ENCODE measurements at regions not wholly inside any gene's neighbourhood (a gene's known extent, or its start where the extent isn't known, plus 50 kb on each side); places are given as distances from the start of the nearest gene placed in this dataset.

- Histone ChIP-seq H3K4me2 (no peak overlapping the region), H3K27ac (no peak overlapping the region), H3K9me3 (replicated peaks in 1 of 11) (peaks cover 38 to 47% (median 43%) of the 10 kb centered on the region in 11 experiments), H3K4me3 (no peak overlapping the region), H4K20me1 (no peaks in the 10 kb centered on the region), H3K9ac (no peak overlapping the region), H3K27me3 (no peaks in the 10 kb centered on the region), H3K4me1 (no peaks in the 10 kb centered on the region; a peak in 1 of 20 replicates), H3K36me3 (0 out of 22 replicates have a peak, but pooled peaks cover 0 to 2% (median 0%) of the 10 kb centered on the region in 11 experiments)
- TF ChIP-seq Cebpa-rat (IDR thresholded peaks at IDR 0.05), result no peak
These were observed 675.4 kb upstream of the AUTS2 start for GRCh38 chr7:68922850-68923249.

- Histone ChIP-seq H3K27me3 (no peaks in the 10 kb centered on the region), H3K4me2 (no peak overlapping the region), H3K9ac (no peak overlapping the region), H3K27ac (no peak overlapping the region), H3K9me3 (replicated peaks in 1 of 11) (peaks cover 14 to 23% (median 20%) of the 10 kb centered on the region in 11 experiments; a peak in 21 of 22 replicates), H3K4me3 (no peak overlapping the region), H3K36me3 (no peaks in the 10 kb centered on the region), H4K20me1 (no peaks in the 10 kb centered on the region), H3K4me1 (no peaks in the 10 kb centered on the region; a peak in 2 of 20 replicates)
- no peak for TF ChIP-seq Cebpa-rat (IDR thresholded peaks at IDR 0.05)
These were observed 673.0 kb upstream of the AUTS2 start for GRCh38 chr7:68925241-68925640.

GRCh38 chr7:68929781-68930261, 668.5 kb upstream of the AUTS2 start:
- H3K4me3 ChIP-seq, result no peak overlapping the region
- no peak overlapping the region for H3K4me2 ChIP-seq
- peaks cover 0 to 6% (median 0%) of the 10 kb centered on the region in 10 experiments; a peak in 1 of 20 replicates for H3K4me1 ChIP-seq
- no peaks in the 10 kb centered on the region for H3K27me3 ChIP-seq
- H3K27ac ChIP-seq, result no peak overlapping the region
- H3K9me3 ChIP-seq (replicated peaks in 1 of 11), result peaks cover 0 to 8% (median 0%) of the 10 kb centered on the region in 11 experiments; a peak in 4 of 22 replicates
- no peak for TF ChIP-seq Cebpa-rat (IDR thresholded peaks at IDR 0.05)
- no peaks in the 10 kb centered on the region for H4K20me1 ChIP-seq
- no peaks in the 10 kb centered on the region for H3K36me3 ChIP-seq
- H3K9ac ChIP-seq, result no peak overlapping the region

- peak in 2 of 11 experiments; percentile 26 to 34; a peak in 2 of 22 replicates for TF ChIP-seq Cebpa-rat (IDR thresholded peaks at IDR 0.05)
- H3K4me1 ChIP-seq, result peaks cover 0 to 20% (median 17%) of the 10 kb centered on the region in 10 experiments; a peak in 16 of 20 replicates
- H3K9ac ChIP-seq, result no peak overlapping the region
These were observed 661.7 kb upstream of the AUTS2 start for GRCh38 chr7:68936471-68937035.

GRCh38 chr7:68938151-68938550, 660.1 kb upstream of the AUTS2 start:
- Histone ChIP-seq H3K9me3 (replicated peaks in 1 of 11) (peaks cover 4 to 21% (median 14%) of the 10 kb centered on the region in 11 experiments; a peak in 13 of 22 replicates), H3K36me3 (no peaks in the 10 kb centered on the region), H3K27ac (no peak overlapping the region), H3K4me3 (no peak overlapping the region), H3K4me2 (no peak overlapping the region), H3K4me1 (peaks cover 0 to 20% (median 17%) of the 10 kb centered on the region in 10 experiments; a peak in 16 of 20 replicates), H4K20me1 (no peaks in the 10 kb centered on the region), H3K9ac (no peak overlapping the region), H3K27me3 (no peaks in the 10 kb centered on the region)
- no peak for TF ChIP-seq Cebpa-rat (IDR thresholded peaks at IDR 0.05)

More at GRCh38 chr7:68936471-68937035, 661.7 kb upstream of the AUTS2 start:
- H3K36me3 ChIP-seq, result no peaks in the 10 kb centered on the region
- no peaks in the 10 kb centered on the region for H4K20me1 ChIP-seq
- H3K27me3 ChIP-seq, result no peaks in the 10 kb centered on the region
- H3K4me3 ChIP-seq, result no peak overlapping the region
- peak overlapping the region in 10 of 11 experiments; percentile 9 to 59 (median 44); a peak in 18 of 22 replicates for H3K4me2 ChIP-seq
- H3K27ac ChIP-seq, result no peak overlapping the region
- H3K9me3 ChIP-seq (replicated peaks in 1 of 11), result peaks cover 4 to 21% (median 14%) of the 10 kb centered on the region in 11 experiments; a peak in 13 of 22 replicates

GRCh38 chr7:68943786-68944185, 654.5 kb upstream of the AUTS2 start:
- H3K9me3 ChIP-seq (replicated peaks in 1 of 11), result peaks cover 1 to 11% (median 7%) of the 10 kb centered on the region in 11 experiments; a peak in 11 of 22 replicates

GRCh38 chr7:68955656-68956055, 642.6 kb upstream of the AUTS2 start:
- H3K4me1 ChIP-seq, result no peaks in the 10 kb centered on the region
- H3K4me2 ChIP-seq, result no peak overlapping the region
- H3K9me3 ChIP-seq (replicated peaks in 1 of 11), result peaks cover 0 to 9% (median 0%) of the 10 kb centered on the region in 11 experiments; a peak in 3 of 22 replicates
- no peak overlapping the region for H3K9ac ChIP-seq
- TF ChIP-seq Cebpa-rat (IDR thresholded peaks at IDR 0.05), result no peak
- H3K4me3 ChIP-seq, result no peak overlapping the region
- no peaks in the 10 kb centered on the region for H3K27me3 ChIP-seq
- no peak overlapping the region for H3K27ac ChIP-seq
- no peaks in the 10 kb centered on the region for H4K20me1 ChIP-seq
- no peaks in the 10 kb centered on the region for H3K36me3 ChIP-seq

More at GRCh38 chr7:68943786-68944185, 654.5 kb upstream of the AUTS2 start:
- H3K27ac ChIP-seq, result no peak overlapping the region
- H3K36me3 ChIP-seq, result no peaks in the 10 kb centered on the region
- no peak overlapping the region for H3K4me2 ChIP-seq
- no peaks in the 10 kb centered on the region for H3K27me3 ChIP-seq
- H3K4me3 ChIP-seq, result no peak overlapping the region
- no peak for TF ChIP-seq Cebpa-rat (IDR thresholded peaks at IDR 0.05)
- no peaks in the 10 kb centered on the region for H4K20me1 ChIP-seq
- no peak overlapping the region for H3K9ac ChIP-seq
- H3K4me1 ChIP-seq, result no peaks in the 10 kb centered on the region

GRCh38 chr7:68958571-68958970, 639.7 kb upstream of the AUTS2 start:
- peaks cover 0 to 9% (median 0%) of the 10 kb centered on the region in 11 experiments; a peak in 3 of 22 replicates for H3K9me3 ChIP-seq (replicated peaks in 1 of 11)

GRCh38 chr7:68963552-68963951, 634.7 kb upstream of the AUTS2 start:
- peak overlapping the region in 2 of 11 experiments; percentile 10 to 15; a peak in 1 of 22 replicates for H3K4me2 ChIP-seq
- H3K36me3 ChIP-seq, result no peaks in the 10 kb centered on the region

More at GRCh38 chr7:68958571-68958970, 639.7 kb upstream of the AUTS2 start:
- H3K4me3 ChIP-seq, result no peak overlapping the region
- peaks cover 0 to 4% (median 0%) of the 10 kb centered on the region in 10 experiments; a peak in 3 of 20 replicates for H3K4me1 ChIP-seq
- no peaks in the 10 kb centered on the region for H3K36me3 ChIP-seq
- no peaks in the 10 kb centered on the region for H3K27me3 ChIP-seq
- TF ChIP-seq Cebpa-rat (IDR thresholded peaks at IDR 0.05), result no peak
- H4K20me1 ChIP-seq, result no peaks in the 10 kb centered on the region
- no peak overlapping the region for H3K9ac ChIP-seq
- H3K4me2 ChIP-seq, result no peak overlapping the region
- no peak overlapping the region for H3K27ac ChIP-seq

More at GRCh38 chr7:68963552-68963951, 634.7 kb upstream of the AUTS2 start:
- no peaks in the 10 kb centered on the region for H3K27me3 ChIP-seq
- H3K4me1 ChIP-seq, result peaks cover 0 to 13% (median 0%) of the 10 kb centered on the region in 10 experiments; a peak in 3 of 20 replicates
- H3K9ac ChIP-seq, result no peak overlapping the region
- H3K9me3 ChIP-seq (replicated peaks in 1 of 11), result peaks cover 0 to 4% (median 0%) of the 10 kb centered on the region in 11 experiments; a peak in 6 of 22 replicates
- H4K20me1 ChIP-seq, result no peaks in the 10 kb centered on the region
- TF ChIP-seq Cebpa-rat (IDR thresholded peaks at IDR 0.05), result no peak
- no peak overlapping the region for H3K27ac ChIP-seq
- no peak overlapping the region for H3K4me3 ChIP-seq

All from BLaER1 treated with 17β-estradiol and CSF1 and Interleukin-3, amounts not matched to agents 10 nM and 100 nM (cell line).